Coronary artery (tissue), 2 donors: ENCODE measurements at regions not wholly inside any gene's neighbourhood (a gene's known extent, or its start where the extent isn't known, plus 50 kb on each side); places are given as distances from the start of the nearest gene placed in this dataset.

Experiments
- DNase-seq: peaks from one replicate; pipeline ENCODE4 v3.0.0-alpha.2; 2017; ENCODE audit warnings: low spot score
- H3K27ac ChIP-seq, 2 donors: fragments of 200-600 bp; sonication (generic); one replicate each; pipeline ENCODE4 v1.5.1; 2016 to 2019
- H3K4me3 ChIP-seq: fragments of 200-600 bp; sonication (generic); 2 replicates; pipeline ENCODE4 v1.5.1; 2016; ENCODE audit warnings: mild to moderate bottlenecking, moderate library complexity
- TF ChIP-seq, protein P1 (sequence below): fragments of 200-600 bp; sonication (generic); IDR thresholded peaks from one replicate; pipeline ENCODE4 v1.5.1; 2019; ENCODE audit warnings: antibody characterized with exemption

DNA sequence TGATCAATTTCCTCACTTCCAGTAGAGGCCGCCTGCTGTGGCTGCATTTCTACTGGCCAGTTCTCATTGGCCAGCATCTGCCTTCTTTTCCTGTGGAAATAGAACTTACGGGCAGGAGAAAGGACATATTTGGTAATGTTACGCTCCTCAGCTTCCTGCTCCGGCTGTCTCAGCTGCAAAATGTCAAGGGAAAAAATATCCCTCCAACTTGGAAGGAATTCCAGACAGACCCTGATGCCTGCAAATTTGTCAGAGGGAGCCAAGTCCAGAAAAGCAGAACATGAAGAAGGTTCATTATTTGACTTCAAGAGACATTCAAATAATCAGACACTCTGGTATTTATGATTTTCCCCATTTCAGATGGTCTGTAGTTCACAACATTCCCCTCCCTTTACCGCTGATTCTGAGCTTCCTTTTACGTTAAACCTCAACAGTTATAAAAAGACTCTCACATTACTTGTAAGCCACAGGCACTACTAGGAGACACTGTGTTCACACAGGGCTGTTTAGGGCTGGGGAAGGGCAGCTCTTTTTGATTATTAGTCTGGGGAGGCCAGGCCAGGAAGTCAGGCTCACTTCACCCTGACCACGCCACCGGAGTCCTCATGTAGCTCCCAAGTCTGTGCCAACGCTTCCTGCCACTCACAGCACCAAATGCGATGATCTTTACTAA lies 179.6 kb upstream of the CCN2 start:
- peak; percentile 87 for DNase-seq
- TF ChIP-seq, protein P1, sequence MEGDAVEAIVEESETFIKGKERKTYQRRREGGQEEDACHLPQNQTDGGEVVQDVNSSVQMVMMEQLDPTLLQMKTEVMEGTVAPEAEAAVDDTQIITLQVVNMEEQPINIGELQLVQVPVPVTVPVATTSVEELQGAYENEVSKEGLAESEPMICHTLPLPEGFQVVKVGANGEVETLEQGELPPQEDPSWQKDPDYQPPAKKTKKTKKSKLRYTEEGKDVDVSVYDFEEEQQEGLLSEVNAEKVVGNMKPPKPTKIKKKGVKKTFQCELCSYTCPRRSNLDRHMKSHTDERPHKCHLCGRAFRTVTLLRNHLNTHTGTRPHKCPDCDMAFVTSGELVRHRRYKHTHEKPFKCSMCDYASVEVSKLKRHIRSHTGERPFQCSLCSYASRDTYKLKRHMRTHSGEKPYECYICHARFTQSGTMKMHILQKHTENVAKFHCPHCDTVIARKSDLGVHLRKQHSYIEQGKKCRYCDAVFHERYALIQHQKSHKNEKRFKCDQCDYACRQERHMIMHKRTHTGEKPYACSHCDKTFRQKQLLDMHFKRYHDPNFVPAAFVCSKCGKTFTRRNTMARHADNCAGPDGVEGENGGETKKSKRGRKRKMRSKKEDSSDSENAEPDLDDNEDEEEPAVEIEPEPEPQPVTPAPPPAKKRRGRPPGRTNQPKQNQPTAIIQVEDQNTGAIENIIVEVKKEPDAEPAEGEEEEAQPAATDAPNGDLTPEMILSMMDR = no peak
- Histone ChIP-seq H3K4me3 (peak overlapping the region; percentile 33), H3K27ac (peak overlapping the region; percentile 78 to 92)

DNA sequence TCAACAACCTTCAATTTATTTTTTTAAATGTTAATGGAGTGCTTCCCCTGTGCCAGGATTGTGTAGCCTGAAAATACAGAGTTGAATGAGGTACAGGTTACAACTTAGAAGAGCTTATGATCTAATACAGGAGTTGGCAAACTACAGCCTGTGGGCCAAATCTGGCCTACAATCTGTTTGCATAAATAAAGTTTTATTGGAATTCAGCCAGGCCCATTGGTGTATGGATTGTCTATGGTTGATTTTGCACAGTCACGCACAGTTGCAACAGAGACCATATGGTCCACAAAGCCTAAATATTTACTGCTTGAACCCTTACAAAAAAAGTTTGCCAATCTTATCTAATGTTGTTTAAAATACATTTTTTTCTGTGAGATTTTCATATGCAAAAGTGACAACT lies 177.3 kb upstream of the CCN2 start:
- Histone ChIP-seq H3K4me3 (no peak overlapping the region), H3K27ac (no peak overlapping the region)
- TF ChIP-seq, protein P1 = no peak
- no peak for DNase-seq

DNA sequence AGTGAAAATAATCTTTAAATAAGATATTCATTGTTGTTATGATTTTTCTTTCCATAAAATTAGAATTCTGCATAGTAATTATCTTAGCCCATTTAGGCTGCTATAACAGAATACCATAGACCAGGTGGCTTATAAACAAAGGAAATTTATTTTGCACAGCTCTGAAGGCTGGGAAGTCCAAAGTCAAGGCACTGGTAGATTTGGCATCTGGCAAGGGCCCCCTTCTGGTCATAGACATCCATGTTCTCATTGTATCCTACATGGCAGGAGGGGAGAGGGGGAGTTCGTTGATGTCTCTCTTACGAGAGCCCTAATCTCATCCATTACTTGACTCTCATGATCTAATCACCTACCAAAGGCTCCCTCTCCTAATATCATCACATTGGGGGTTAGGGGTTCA lies 175.0 kb upstream of the CCN2 start:
- Histone ChIP-seq H3K27ac (no peak overlapping the region), H3K4me3 (no peak overlapping the region)
- TF ChIP-seq, protein P1 = no peak
- no peak for DNase-seq

DNA sequence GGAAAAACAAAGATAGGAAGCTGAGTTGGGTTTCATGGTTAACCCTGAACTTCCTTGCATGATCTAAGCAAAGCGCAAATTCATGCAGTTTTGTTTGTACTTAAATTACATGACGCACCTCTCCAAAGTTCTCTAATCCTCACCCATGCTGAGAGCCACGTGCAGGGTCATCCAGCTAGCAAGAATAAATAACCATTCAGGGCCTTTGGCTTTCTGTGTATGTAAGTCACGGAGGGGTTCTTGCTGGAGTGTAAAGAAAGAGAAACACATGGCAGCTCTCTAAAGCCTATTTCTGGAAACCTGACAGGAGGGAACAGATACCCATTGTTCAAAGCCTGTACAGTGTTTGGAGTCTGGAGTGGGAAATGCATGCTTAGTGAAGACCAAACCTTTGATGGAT lies 171.7 kb upstream of the CCN2 start:
- no peak overlapping the region for H3K27ac ChIP-seq
- TF ChIP-seq, protein P1 = no peak
- H3K4me3 ChIP-seq = no peak overlapping the region
- DNase-seq = no peak

DNA sequence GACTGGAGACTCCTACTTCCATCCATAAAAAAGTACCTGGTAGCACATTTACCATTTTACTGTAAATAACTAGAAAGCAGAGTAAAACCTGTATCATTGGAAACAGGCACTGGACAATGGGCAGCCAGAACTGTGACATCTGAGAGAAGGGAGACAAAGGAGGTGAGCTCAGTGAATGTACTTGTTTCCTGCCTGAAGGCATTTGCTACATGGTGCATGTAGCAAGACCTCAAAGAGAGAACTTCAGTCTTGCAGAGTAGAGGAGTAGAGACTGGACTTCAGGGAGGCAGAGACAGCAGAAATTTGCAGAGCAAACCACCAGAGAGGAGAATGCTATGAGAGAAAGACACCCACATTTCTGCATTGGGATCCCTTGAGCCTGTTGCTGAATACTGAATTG lies 171.0 kb upstream of the CCN2 start:
- TF ChIP-seq, protein P1 = no peak
- no peak for DNase-seq
- Histone ChIP-seq H3K4me3 (no peak overlapping the region), H3K27ac (no peak overlapping the region)

DNA sequence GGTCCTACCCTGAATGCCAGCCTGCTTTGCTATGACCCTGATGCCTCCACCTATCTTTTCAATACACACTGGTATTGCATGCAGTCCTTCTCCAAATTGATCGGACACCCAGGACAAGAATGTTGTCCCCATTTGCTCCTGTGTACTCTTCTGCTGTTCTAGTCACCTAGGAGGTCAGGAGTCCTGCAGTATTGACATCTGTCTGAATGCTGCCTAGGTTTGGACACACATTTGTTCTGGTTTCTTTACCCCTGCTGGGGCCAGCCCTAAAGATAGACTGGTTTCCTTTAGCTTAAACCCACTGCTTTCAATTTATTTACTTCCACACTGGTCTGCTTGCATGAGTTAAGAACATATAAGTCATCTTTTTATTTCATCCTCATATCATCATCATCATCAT lies 167.0 kb upstream of the CCN2 start:
- no peak for DNase-seq
- no peak overlapping the region for H3K4me3 ChIP-seq
- no peak overlapping the region for H3K27ac ChIP-seq
- TF ChIP-seq, protein P1 = no peak

DNA sequence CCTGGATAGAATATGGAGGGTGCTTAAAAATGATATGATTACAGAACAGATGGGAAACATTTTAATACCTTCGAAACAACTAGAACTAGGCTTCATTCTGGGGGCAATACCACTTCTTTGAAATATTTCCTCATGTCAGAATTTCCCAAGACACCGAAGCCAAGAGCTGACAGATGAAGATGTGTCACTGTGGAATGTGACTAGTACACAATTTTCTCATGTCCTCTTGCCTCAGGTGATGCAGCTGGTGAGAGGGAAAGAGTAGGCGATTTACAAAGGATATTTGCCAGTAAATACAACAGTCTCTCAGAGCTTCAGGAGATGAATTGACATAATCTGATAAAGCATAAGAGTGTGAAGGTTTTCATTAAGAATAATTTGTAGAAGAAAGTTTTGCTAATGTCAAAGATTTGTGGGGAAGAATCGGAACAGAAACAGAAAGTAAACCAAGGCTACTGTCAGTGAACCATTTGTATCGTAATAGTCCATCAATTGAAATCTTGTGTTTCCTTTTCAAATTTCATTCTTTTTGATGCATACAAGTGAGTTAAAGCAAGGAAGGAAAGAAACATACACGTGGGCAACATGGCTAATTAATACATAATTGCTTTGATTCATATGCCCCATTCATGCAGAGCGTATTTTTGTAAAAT lies 164.7 kb upstream of the CCN2 start:
- no peak for DNase-seq
- Histone ChIP-seq H3K4me3 (peak overlapping the region; percentile 59), H3K27ac (peak overlapping the region; percentile 39 to 69)
- TF ChIP-seq, protein P1 = no peak
